GM23248 (cell line): ENCODE measurements at regions not wholly inside any gene's neighbourhood (a gene's known extent, or its start where the extent isn't known, plus 50 kb on each side); places are given as distances from the start of the nearest gene placed in this dataset.

Experiments used
- DNase-seq: peaks from one replicate; pipeline ENCODE4 v3.0.0-alpha.2; 2015
- H2AFZ ChIP-seq: fragments of 200-600 bp; sonication (generic); 2 replicates; pipeline ENCODE4 v1.6.1; 2016; ENCODE audit warnings: antibody characterized with exemption
- H3F3A ChIP-seq: fragments of 200-600 bp; sonication (generic); 2 replicates; pipeline ENCODE4 v1.6.1; 2016; ENCODE audit warnings: mild to moderate bottlenecking, antibody characterized with exemption, mixed run types; ENCODE audit not compliant: insufficient read depth
- H3K27ac ChIP-seq: fragments of 200-600 bp; sonication (generic); 2 replicates; pipeline ENCODE4 v1.5.1; 2016; ENCODE audit warnings: mild to moderate bottlenecking
- H3K27me3 ChIP-seq: fragments of 200-600 bp; sonication (generic); replicated peaks from 2 replicates; pipeline ENCODE4 v1.6.1; 2016; ENCODE audit warnings: mild to moderate bottlenecking; ENCODE audit not compliant: insufficient read depth
- H3K36me3 ChIP-seq: fragments of 200-600 bp; sonication (generic); 2 replicates; pipeline ENCODE4 v1.6.1; 2016; ENCODE audit warnings: low read depth, mild to moderate bottlenecking
- H3K4me1 ChIP-seq: fragments of 200-600 bp; sonication (generic); 2 replicates; pipeline ENCODE4 v1.6.1; 2016; ENCODE audit warnings: mild to moderate bottlenecking; ENCODE audit not compliant: insufficient read depth
- H3K4me2 ChIP-seq: fragments of 200-600 bp; sonication (generic); one replicate; pipeline ENCODE4 v1.6.1; 2016; ENCODE audit warnings: mild to moderate bottlenecking; ENCODE audit not compliant: unreplicated experiment
- H3K4me3 ChIP-seq: fragments of 200-600 bp; sonication (generic); 2 replicates; pipeline ENCODE4 v1.5.1; 2016; ENCODE audit warnings: mild to moderate bottlenecking
- H3K79me2 ChIP-seq: fragments of 200-600 bp; sonication (generic); 2 replicates; pipeline ENCODE4 v1.6.1; 2016; ENCODE audit warnings: mild to moderate bottlenecking; ENCODE audit not compliant: insufficient read depth
- H3K9ac ChIP-seq: fragments of 200-600 bp; sonication (generic); 2 replicates; pipeline ENCODE4 v1.6.1; 2016; ENCODE audit warnings: mild to moderate bottlenecking
- H3K9me2 ChIP-seq: fragments of 200-600 bp; sonication (generic); 2 replicates; pipeline ENCODE4 v1.6.1; 2016; ENCODE audit warnings: mixed run types, mild to moderate bottlenecking, moderate library complexity; ENCODE audit not compliant: insufficient read depth
- H3K9me3 ChIP-seq: fragments of 200-600 bp; sonication (generic); one replicate; pipeline ENCODE4 v1.6.1; 2017; ENCODE audit warnings: low read depth
- H4K20me1 ChIP-seq: fragments of 200-600 bp; sonication (generic); 2 replicates; pipeline ENCODE4 v1.6.0; 2016; ENCODE audit not compliant: insufficient read depth
- EZH2 ChIP-seq: fragments of 200-600 bp; sonication (generic); IDR thresholded peaks from 2 replicates; pipeline ENCODE4 v1.6.1; 2018; ENCODE audit warnings: antibody characterized with exemption, mild to moderate bottlenecking; ENCODE audit not compliant: insufficient read depth, poor library complexity, severe bottlenecking
- EZH2phosphoT487 ChIP-seq: fragments of 200-600 bp; sonication (generic); IDR thresholded peaks from 2 replicates; pipeline ENCODE4 v1.6.1; 2018; ENCODE audit warnings: antibody characterized with exemption, moderate library complexity, mild to moderate bottlenecking, low read depth; ENCODE audit not compliant: insufficient read depth
- WGBS, 2 experiments: methylation state at CpG; one replicate each; pipeline ENCODE4 v1.1.6; 2015 to 2017; ENCODE audit warnings: low lambda C conversion rate in 2 of 2, low coverage in 1 of 2; ENCODE audit errors: missing lambda C conversion rate in 2 of 2; 5-methylcytosine and 5-hydroxymethylcytosine counted together
- in situ Hi-C: fragments of 300-500 bp; cut with MboI; formaldehyde crosslinking; loops from 2 replicates; pipeline ENCODE4 v1.15.0; 2020

DNA sequence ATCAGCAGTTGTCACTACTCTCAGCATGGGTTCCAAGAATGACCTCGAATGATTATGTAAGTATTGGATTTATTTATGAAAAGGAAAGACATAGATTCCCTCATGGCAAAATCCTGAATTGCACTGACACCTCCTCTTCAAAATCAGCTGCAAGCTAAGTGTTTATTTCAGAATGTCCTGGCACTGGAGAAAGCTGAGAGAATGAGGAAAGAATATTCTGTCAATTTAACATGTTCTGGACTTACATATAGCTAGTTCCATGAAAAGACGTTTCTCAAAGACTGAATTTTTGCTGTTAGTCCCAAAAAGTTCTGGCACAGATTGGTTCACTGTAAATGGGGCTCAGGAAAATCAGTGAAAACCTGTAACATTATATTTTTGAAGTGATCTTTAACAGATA lies 120.3 kb downstream of the NREP start:
- no peak overlapping the region for H2AFZ ChIP-seq
- no peak for TF ChIP-seq EZH2
- TF ChIP-seq EZH2phosphoT487 = no peak
- 24 to 34% methylated on average over 2 of the region's 2 CpGs for WGBS, 2 experiments
- in situ Hi-C loops = no loop called here
- H3K27ac ChIP-seq = no peak overlapping the region
- peaks cover 13% of the 10 kb centered on the region for H3K4me1 ChIP-seq
- peaks cover 14% of the 10 kb centered on the region for H3F3A ChIP-seq
- H3K79me2 ChIP-seq = no peaks in the 10 kb centered on the region
- H3K4me2 ChIP-seq = no peak overlapping the region
- no peaks in the 10 kb centered on the region for H3K9me3 ChIP-seq
- H3K9ac ChIP-seq = no peak overlapping the region
- H4K20me1 ChIP-seq = no peaks in the 10 kb centered on the region
- no peaks in the 10 kb centered on the region for H3K27me3 ChIP-seq
- no peak for DNase-seq
- no peak overlapping the region for H3K4me3 ChIP-seq
- no peaks in the 10 kb centered on the region for H3K36me3 ChIP-seq
- no peaks in the 10 kb centered on the region for H3K9me2 ChIP-seq

DNA sequence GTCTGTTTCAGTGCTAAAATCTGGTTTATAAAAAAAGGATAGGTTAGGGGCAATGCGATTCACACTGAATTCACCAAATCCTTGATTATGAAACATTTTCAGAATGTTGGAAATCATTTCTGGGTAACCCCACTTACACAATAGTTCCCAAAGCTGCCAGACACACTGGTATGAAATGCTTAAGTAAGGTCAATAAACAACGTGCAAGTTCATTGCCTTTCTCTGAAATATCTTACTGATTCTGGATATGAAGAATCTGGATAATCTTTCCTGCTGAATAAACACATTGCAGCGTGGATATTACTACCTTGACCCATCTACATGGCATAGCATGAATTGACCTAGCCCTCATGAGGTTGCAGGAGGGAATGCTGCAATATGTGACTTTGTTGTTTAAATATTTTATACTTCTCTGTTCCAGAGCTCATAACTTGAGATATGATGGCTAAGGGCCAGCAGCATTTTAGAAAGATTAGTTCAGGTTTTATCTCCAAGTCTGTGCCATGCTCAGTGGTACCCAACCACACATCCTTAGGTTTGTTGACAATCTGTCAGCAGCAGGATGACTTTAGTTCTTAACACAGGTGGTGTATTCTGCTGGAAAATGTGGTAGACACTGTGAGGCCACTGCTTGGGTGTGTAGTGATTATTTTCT lies 121.0 kb downstream of the NREP start:
- H3K9me3 ChIP-seq = no peaks in the 10 kb centered on the region
- no peak overlapping the region for H3K9ac ChIP-seq
- H3K36me3 ChIP-seq = no peaks in the 10 kb centered on the region
- H3K27me3 ChIP-seq = no peaks in the 10 kb centered on the region
- TF ChIP-seq EZH2phosphoT487 = no peak
- H3K4me3 ChIP-seq = no peak overlapping the region
- no peaks in the 10 kb centered on the region for H3K79me2 ChIP-seq
- no peaks in the 10 kb centered on the region for H4K20me1 ChIP-seq
- no peak overlapping the region for H2AFZ ChIP-seq
- no peak overlapping the region for H3K27ac ChIP-seq
- peaks cover 7% of the 10 kb centered on the region for H3F3A ChIP-seq
- in situ Hi-C loops = no loop called here
- no peaks in the 10 kb centered on the region for H3K9me2 ChIP-seq
- no peak overlapping the region for H3K4me2 ChIP-seq
- peak; percentile 43 for DNase-seq
- H3K4me1 ChIP-seq = peaks cover 6% of the 10 kb centered on the region; the same call in 1 of the 2 replicates
- WGBS, 2 experiments = 10 to 13% methylated on average over 3 of the region's 3 CpGs

DNA sequence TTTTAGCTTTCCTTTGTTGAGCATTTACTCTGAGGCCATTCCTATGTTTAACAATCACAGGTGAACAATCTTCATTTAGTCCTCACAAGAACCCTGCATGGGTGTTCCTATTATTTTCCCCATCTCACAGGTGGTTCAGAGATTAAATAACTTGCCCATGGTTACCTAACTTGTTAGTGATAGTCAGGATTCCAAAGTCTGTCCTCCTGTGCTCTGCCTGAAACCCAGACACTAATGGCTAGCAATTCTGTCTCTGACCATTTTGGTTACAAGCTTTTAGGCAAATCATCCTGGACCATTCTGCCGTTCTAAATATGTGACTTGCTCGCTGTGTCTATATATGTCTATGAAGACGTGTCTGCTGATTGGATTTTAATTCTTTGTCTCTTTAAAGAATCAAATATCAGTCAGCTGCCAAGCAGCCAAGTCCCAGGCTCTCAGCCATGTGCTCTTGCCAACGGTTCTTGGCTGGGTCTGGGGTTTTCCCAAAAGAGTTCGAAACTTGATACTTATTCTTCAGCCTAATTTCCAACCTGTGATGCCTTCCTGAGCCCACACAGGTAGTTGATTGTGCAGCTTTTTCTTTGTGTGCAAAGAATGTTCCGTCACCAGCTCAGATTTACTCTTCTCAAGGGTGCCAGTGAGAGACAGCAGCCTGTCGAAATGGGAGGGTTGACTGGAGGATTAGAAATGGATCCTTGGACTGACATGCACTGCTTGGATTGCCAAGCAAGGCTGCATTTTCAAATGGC lies 121.7 kb downstream of the NREP start:
- H3K4me1 ChIP-seq = 0 out of 2 replicates have a peak, but pooled peaks cover 3% of the 10 kb centered on the region
- H3K27me3 ChIP-seq = no peaks in the 10 kb centered on the region
- DNase-seq = no peak
- in situ Hi-C loops = no loop called here
- no peak overlapping the region for H3K27ac ChIP-seq
- no peak overlapping the region for H2AFZ ChIP-seq
- H3K9me2 ChIP-seq = no peaks in the 10 kb centered on the region
- H3K9ac ChIP-seq = no peak overlapping the region
- H4K20me1 ChIP-seq = no peaks in the 10 kb centered on the region
- H3K4me2 ChIP-seq = no peak overlapping the region
- 26% methylated on average over 7 of the region's 7 CpGs for WGBS, 2 experiments
- H3F3A ChIP-seq = 0 out of 2 replicates have a peak, but pooled peaks cover under 1% of the 10 kb centered on the region
- H3K9me3 ChIP-seq = no peaks in the 10 kb centered on the region
- H3K79me2 ChIP-seq = no peaks in the 10 kb centered on the region
- no peaks in the 10 kb centered on the region for H3K36me3 ChIP-seq
- H3K4me3 ChIP-seq = no peak overlapping the region
- no peak for TF ChIP-seq EZH2phosphoT487
- TF ChIP-seq EZH2 = no peak

DNA sequence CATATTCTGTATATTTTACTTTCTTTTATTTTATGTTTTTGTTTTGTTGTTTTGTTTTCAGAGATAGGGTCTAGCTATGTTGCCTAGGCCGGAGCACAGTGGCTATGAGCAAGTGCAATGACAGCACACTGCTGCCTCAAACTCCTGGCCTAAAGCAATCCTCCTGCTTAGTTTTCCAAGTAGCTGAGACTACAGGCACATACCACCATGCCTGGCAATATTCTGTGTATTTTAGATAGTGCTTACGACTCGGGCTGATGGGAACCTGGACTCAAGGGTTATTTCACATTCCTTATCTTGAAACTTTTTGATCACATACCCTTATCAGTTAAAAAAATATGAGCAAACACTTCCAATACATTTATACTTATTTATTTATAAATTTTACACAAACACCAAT lies 119.0 kb upstream of the STARD4 start:
- WGBS, 2 experiments = 86 to 88% methylated on average over 3 of the region's 3 CpGs
- in situ Hi-C loops = no loop called here

More for the DNA sequence above, 119.0 kb upstream of the STARD4 start:
- H3K9me3 ChIP-seq = no peaks in the 10 kb centered on the region
- H3K4me1 ChIP-seq = peaks cover 21% of the 10 kb centered on the region
- no peak overlapping the region for H3K4me3 ChIP-seq
- TF ChIP-seq EZH2 (no peak), EZH2phosphoT487 (no peak)
- H3K27me3 ChIP-seq = no peaks in the 10 kb centered on the region
- no peaks in the 10 kb centered on the region for H4K20me1 ChIP-seq
- H3K4me2 ChIP-seq = no peak overlapping the region
- no peaks in the 10 kb centered on the region for H3K9me2 ChIP-seq
- no peaks in the 10 kb centered on the region for H3F3A ChIP-seq
- no peaks in the 10 kb centered on the region for H3K79me2 ChIP-seq
- no peak overlapping the region for H3K27ac ChIP-seq
- H3K36me3 ChIP-seq = no peaks in the 10 kb centered on the region
- H2AFZ ChIP-seq = no peak overlapping the region
- no peak for DNase-seq
- no peak overlapping the region for H3K9ac ChIP-seq
